SU-DHL-6 (cell line): ENCODE measurements at regions not wholly inside any gene's neighbourhood (a gene's known extent, or its start where the extent isn't known, plus 50 kb on each side); places are given as distances from the start of the nearest gene placed in this dataset.

Experiments used
- EZH2phosphoT487 ChIP-seq: fragments of 200-600 bp; sonication (generic), shearing (Covaris generic); conservative IDR thresholded peaks from 2 replicates; pipeline ENCODE4 v1.6.1; 2018; ENCODE audit warnings: mild to moderate bottlenecking, antibody characterized with exemption, low read length, moderate library complexity, mixed read lengths
- TF ChIP-seq, protein P1 (sequence below): fragments of 200-600 bp; sonication (generic); IDR thresholded peaks from one replicate; pipeline ENCODE4 v1.5.1; 2017; ENCODE audit warnings: antibody characterized with exemption, mild to moderate bottlenecking, low read length, moderate library complexity; ENCODE audit not compliant: insufficient read depth, poor library complexity, severe bottlenecking

GRCh38 chr11:82225930-82226329 is 507.7 kb downstream of the FAM181B start:
- TF ChIP-seq, protein P1, sequence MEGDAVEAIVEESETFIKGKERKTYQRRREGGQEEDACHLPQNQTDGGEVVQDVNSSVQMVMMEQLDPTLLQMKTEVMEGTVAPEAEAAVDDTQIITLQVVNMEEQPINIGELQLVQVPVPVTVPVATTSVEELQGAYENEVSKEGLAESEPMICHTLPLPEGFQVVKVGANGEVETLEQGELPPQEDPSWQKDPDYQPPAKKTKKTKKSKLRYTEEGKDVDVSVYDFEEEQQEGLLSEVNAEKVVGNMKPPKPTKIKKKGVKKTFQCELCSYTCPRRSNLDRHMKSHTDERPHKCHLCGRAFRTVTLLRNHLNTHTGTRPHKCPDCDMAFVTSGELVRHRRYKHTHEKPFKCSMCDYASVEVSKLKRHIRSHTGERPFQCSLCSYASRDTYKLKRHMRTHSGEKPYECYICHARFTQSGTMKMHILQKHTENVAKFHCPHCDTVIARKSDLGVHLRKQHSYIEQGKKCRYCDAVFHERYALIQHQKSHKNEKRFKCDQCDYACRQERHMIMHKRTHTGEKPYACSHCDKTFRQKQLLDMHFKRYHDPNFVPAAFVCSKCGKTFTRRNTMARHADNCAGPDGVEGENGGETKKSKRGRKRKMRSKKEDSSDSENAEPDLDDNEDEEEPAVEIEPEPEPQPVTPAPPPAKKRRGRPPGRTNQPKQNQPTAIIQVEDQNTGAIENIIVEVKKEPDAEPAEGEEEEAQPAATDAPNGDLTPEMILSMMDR: no peak
- no peak for TF ChIP-seq EZH2phosphoT487
